ENCODE measurements at regions not wholly inside any gene's neighbourhood (a gene's known extent, or its start where the extent isn't known, plus 50 kb on each side); places are given as distances from the start of the nearest gene placed in this dataset.

DNA sequence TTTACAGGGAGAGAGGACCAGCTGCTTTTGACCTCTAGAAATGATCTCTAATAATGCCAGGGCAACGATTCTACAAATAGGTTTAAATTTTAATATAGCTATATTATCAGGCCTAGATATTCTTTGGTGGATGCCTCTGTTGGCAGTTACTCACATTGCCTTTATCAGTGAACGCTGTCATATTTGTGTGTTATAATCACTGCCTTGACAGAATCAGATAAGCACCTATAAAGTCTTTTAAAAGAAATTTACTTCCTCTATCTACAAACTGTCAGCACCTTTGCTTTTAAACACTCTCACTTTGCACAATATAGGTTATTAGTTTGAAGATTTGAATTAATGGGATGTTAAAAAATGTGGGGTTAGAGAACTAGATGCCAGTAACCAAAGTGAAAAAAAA lies 324.1 kb downstream of the ZIC1 start:
- DNase-seq: no peak
- Histone ChIP-seq H3K36me3 (replicated peaks; ENCODE audit: control insufficient read depth, insufficient read depth, low read length) (no peaks in the 10 kb centered on the region), H3K27me3 (ENCODE audit: control insufficient read depth, insufficient read depth, low read length) (no peaks in the 10 kb centered on the region), H3K4me3 (ENCODE audit: insufficient read depth, low read depth, low read length) (no peak overlapping the region)

DNA sequence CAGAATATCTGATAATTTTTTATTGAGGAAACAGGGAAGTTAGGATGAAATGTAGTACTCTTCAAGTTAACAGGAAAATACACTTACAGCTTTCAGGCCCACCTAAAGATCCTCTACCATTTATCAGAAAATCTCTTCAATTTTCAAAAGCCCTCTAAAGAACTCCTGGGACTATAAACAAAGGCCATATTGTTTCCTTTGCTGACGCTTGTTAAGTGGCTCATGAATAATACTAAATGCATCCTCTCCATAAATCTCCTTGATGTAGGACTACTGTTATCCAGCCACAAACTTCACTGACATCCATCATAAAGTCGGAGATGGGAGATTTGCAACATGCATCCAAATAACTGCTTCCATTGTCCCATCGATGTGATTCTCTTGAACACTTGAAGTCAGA lies 326.5 kb downstream of the ZIC1 start:
- DNase-seq: no peak
- Histone ChIP-seq H3K27me3 (ENCODE audit: control insufficient read depth, insufficient read depth, low read length) (no peaks in the 10 kb centered on the region), H3K36me3 (replicated peaks; ENCODE audit: control insufficient read depth, insufficient read depth, low read length) (no peaks in the 10 kb centered on the region), H3K4me3 (ENCODE audit: insufficient read depth, low read depth, low read length) (no peak overlapping the region)

DNA sequence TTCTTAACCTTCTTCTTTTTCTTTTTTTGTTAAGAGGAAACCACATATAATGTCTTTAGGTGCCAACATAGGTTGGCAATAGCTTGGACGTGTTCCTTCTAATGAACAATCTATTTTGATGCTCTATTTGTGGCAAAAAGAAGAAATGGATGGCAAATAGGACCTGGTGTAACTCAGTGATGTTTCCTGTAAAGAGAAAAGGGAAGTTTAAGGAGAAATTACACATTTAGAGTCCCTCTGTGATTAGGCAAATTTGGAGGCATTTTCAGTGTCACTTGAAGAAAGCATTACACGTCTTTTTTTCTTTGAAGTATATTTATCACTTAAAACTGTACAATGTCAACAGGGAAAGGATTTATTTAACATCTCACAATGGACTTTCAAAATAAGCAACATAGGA lies 327.1 kb downstream of the ZIC1 start:
- Histone ChIP-seq H3K27me3 (ENCODE audit: control insufficient read depth, insufficient read depth, low read length) (no peaks in the 10 kb centered on the region), H3K36me3 (replicated peaks; ENCODE audit: control insufficient read depth, insufficient read depth, low read length) (no peaks in the 10 kb centered on the region), H3K4me3 (ENCODE audit: insufficient read depth, low read depth, low read length) (no peak overlapping the region)
- no peak for DNase-seq

DNA sequence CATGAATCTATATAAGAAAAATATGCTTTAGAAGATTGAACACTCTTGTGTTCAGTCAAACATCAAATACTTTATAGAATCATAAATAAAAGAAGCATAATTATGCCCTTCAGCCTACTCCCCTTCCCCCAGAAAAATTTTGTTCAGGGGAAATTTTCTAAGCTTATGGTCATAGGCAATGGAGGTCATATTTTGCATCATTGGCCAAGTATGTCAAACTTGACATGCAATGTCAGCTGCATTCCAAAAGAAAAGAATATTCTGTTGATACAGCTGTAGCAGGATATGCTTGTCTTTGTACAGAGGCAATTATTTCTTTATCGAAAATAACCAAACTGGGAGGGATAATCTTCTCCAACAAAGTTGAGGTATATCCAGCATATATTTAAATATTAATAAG lies 328.2 kb downstream of the ZIC1 start:
- no peaks in the 10 kb centered on the region for H3K27me3 ChIP-seq (ENCODE audit: control insufficient read depth, insufficient read depth, low read length)
- H3K4me3 ChIP-seq (ENCODE audit: insufficient read depth, low read depth, low read length): no peak overlapping the region
- H3K36me3 ChIP-seq (replicated peaks; ENCODE audit: control insufficient read depth, insufficient read depth, low read length): no peaks in the 10 kb centered on the region
- DNase-seq: no peak

DNA sequence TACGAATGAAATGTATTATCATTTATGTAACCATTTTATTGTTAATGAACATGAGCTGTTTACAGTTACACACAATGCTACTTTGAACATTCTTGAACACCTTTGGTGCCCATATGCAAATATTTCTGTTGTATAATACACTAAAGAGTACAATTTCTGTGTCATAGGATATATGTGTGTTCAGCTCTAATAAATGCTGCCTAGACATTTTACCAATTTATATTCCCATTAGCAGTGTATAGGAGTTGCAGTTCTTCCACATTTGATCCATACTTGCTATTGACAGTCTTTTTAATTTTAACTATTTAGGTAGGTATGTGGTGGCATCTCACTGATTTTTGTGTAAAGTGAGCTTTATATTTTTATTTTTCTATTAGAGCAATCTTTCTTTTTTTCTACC lies 331.8 kb downstream of the ZIC1 start:
- DNase-seq: no peak
- Histone ChIP-seq H3K27me3 (ENCODE audit: control insufficient read depth, insufficient read depth, low read length) (no peaks in the 10 kb centered on the region), H3K36me3 (replicated peaks; ENCODE audit: control insufficient read depth, insufficient read depth, low read length) (no peaks in the 10 kb centered on the region), H3K4me3 (ENCODE audit: insufficient read depth, low read depth, low read length) (no peak overlapping the region)

DNA sequence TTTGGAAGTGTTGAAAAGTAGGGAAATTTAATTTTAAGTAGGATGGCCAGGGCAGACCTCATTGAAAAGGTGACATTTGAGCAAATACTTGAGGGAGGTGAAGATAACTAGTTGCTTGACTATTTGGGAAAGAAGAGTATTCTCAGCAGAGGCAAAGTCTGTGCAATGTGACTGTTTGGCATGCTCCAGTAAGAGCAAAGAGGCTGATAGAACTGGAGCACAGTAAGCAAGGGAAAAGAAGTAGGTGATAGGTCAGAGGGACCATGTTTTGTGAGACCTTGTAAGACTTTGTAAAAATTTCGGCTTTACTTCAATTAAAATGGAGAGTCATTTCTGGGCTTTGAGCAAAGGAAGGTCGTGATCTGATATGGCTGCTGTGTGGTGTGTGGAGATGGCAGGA lies 335.8 kb downstream of the ZIC1 start:
- Histone ChIP-seq H3K27me3 (ENCODE audit: control insufficient read depth, insufficient read depth, low read length) (no peaks in the 10 kb centered on the region), H3K36me3 (replicated peaks; ENCODE audit: control insufficient read depth, insufficient read depth, low read length) (no peaks in the 10 kb centered on the region), H3K4me3 (ENCODE audit: insufficient read depth, low read depth, low read length) (no peak overlapping the region)
- no peak for DNase-seq

- no peak for DNase-seq
- H3K36me3 ChIP-seq (replicated peaks; ENCODE audit: control insufficient read depth, insufficient read depth, low read length): no peaks in the 10 kb centered on the region
- no peaks in the 10 kb centered on the region for H3K27me3 ChIP-seq (ENCODE audit: control insufficient read depth, insufficient read depth, low read length)
- no peak overlapping the region for H3K4me3 ChIP-seq (ENCODE audit: insufficient read depth, low read depth, low read length)
Measured at GRCh38 chr3:147755310-147755709, 346.1 kb downstream of the ZIC1 start.

- no peaks in the 10 kb centered on the region for H3K36me3 ChIP-seq (replicated peaks; ENCODE audit: control insufficient read depth, insufficient read depth, low read length)
- H3K4me3 ChIP-seq (ENCODE audit: insufficient read depth, low read depth, low read length): no peak overlapping the region
- H3K27me3 ChIP-seq (ENCODE audit: control insufficient read depth, insufficient read depth, low read length): no peaks in the 10 kb centered on the region
- DNase-seq: no peak
Measured at GRCh38 chr3:147756476-147756875, 347.3 kb downstream of the ZIC1 start.

DNA sequence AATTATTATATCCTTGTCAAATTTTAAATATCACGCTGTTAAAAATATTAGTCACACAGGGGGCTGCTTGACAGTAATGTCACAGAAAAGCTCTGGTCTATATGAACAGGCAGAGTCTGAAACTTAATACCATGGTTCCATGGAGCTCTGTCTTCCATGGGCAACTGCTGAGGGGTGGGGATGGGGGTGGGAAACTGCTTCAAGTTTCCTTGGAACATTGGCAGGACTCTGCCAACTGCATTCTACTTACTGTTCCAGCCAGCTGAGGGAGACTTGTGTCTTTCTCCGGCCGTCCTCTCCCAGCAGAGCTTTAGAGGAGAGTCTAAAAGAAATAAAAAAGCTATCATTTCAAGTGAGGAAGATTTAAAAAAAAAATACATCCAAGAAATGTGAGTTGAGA lies 348.7 kb downstream of the ZIC1 start:
- no peak overlapping the region for H3K4me3 ChIP-seq (ENCODE audit: insufficient read depth, low read depth, low read length)
- no peak for DNase-seq
- H3K27me3 ChIP-seq (ENCODE audit: control insufficient read depth, insufficient read depth, low read length): no peaks in the 10 kb centered on the region
- no peaks in the 10 kb centered on the region for H3K36me3 ChIP-seq (replicated peaks; ENCODE audit: control insufficient read depth, insufficient read depth, low read length)

- Histone ChIP-seq H3K27me3 (ENCODE audit: control insufficient read depth, insufficient read depth, low read length) (no peaks in the 10 kb centered on the region), H3K4me3 (ENCODE audit: insufficient read depth, low read depth, low read length) (no peak overlapping the region), H3K36me3 (replicated peaks; ENCODE audit: control insufficient read depth, insufficient read depth, low read length) (no peaks in the 10 kb centered on the region)
- DNase-seq: no peak
Measured at GRCh38 chr3:147758771-147759170, 349.6 kb downstream of the ZIC1 start.

DNA sequence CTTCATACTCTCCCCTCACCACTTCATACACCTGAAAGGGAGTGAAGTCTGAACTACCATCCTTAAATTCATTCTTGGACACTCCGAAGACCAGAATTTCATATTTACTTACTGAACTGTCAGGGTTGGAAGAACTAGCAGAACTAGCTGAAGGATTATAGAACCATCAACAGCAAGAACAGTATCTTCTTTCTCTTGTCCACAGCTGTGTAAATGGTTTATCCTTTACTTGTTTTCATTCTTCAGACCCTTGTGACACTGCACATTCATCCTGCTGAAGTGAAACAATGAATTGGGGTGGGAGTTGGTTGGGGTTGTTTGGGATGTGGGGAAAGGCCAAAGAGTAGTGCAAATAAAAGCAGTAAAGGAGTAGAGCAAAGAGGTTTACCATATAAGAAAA lies 350.9 kb downstream of the ZIC1 start:
- H3K4me3 ChIP-seq (ENCODE audit: insufficient read depth, low read depth, low read length): no peak overlapping the region
- DNase-seq: no peak

GRCh38 chr3:147760941-147761340 lies 351.8 kb downstream of the ZIC1 start:
- no peaks in the 10 kb centered on the region for H3K36me3 ChIP-seq (replicated peaks; ENCODE audit: control insufficient read depth, insufficient read depth, low read length)
- DNase-seq: no peak
- no peak overlapping the region for H3K4me3 ChIP-seq (ENCODE audit: insufficient read depth, low read depth, low read length)
- H3K27me3 ChIP-seq (ENCODE audit: control insufficient read depth, insufficient read depth, low read length): no peaks in the 10 kb centered on the region

More for the DNA sequence above, 350.9 kb downstream of the ZIC1 start:
- Histone ChIP-seq H3K27me3 (ENCODE audit: control insufficient read depth, insufficient read depth, low read length) (no peaks in the 10 kb centered on the region), H3K36me3 (replicated peaks; ENCODE audit: control insufficient read depth, insufficient read depth, low read length) (no peaks in the 10 kb centered on the region)

- Histone ChIP-seq H3K27me3 (ENCODE audit: control insufficient read depth, insufficient read depth, low read length) (no peaks in the 10 kb centered on the region), H3K4me3 (ENCODE audit: insufficient read depth, low read depth, low read length) (no peak overlapping the region), H3K36me3 (replicated peaks; ENCODE audit: control insufficient read depth, insufficient read depth, low read length) (no peaks in the 10 kb centered on the region)
- no peak for DNase-seq
Measured at GRCh38 chr3:147773116-147773630, 364.0 kb downstream of the ZIC1 start.

DNA sequence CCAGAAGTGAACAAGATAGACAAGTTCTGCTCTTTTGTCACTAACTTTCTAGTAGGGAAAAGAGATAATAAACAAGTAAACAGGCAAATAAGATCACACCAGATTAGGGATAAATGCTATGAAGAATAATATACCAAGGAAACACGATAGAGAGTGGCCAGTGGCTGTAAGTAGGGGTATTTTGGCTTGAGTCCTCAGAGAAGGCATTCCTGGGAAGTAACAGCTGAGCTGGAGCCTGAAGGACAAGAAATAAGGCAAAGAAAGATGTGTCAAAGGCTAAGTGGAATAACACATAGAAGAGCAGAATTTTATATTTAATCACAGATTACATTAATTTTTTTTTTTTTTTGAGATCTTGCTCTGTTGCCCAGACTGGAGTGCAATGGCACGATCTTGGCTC lies 366.2 kb downstream of the ZIC1 start:
- Histone ChIP-seq H3K4me3 (ENCODE audit: insufficient read depth, low read depth, low read length) (no peak overlapping the region), H3K36me3 (replicated peaks; ENCODE audit: control insufficient read depth, insufficient read depth, low read length) (no peaks in the 10 kb centered on the region), H3K27me3 (ENCODE audit: control insufficient read depth, insufficient read depth, low read length) (no peaks in the 10 kb centered on the region)
- no peak for DNase-seq

DNA sequence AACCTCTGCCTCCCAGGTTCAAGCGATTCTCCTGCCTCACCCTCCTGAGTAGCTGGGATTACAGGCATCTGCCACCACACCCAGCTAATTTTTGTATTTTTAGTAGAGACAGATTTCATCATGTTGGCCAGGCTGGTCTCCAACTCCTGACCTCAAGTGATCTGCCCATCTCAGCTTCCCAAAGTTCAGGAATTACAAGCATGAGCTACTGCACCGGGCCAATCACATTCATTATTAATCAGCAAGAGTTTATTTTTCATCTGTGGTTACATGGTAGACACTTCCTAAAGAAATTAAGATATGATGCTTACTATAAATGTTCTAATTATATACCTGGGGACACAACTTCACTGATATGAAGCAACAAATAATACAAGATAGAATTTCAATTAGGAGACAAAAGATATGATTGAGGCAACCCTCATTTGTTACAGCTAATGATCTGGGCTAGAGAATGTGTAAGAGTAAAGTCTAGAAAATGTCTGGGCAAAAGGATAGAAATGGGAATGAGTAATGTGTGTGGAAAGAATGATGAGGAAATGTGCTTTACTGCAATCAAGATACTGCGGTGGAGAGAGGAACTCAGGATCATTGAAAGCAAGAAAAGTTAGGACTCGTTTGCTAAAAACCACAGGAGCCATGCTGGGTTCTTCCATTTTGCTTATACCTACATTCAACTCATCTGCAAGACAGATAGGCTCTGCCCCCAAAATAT lies 366.8 kb downstream of the ZIC1 start:
- Histone ChIP-seq H3K4me3 (ENCODE audit: insufficient read depth, low read depth, low read length) (no peak overlapping the region), H3K36me3 (replicated peaks; ENCODE audit: control insufficient read depth, insufficient read depth, low read length) (no peaks in the 10 kb centered on the region), H3K27me3 (ENCODE audit: control insufficient read depth, insufficient read depth, low read length) (no peaks in the 10 kb centered on the region)
- DNase-seq: no peak

GRCh38 chr3:147793841-147794240 lies 384.7 kb downstream of the ZIC1 start:
- Histone ChIP-seq H3K36me3 (replicated peaks; ENCODE audit: control insufficient read depth, insufficient read depth, low read length) (no peaks in the 10 kb centered on the region), H3K4me3 (ENCODE audit: insufficient read depth, low read depth, low read length) (no peak overlapping the region), H3K27me3 (ENCODE audit: control insufficient read depth, insufficient read depth, low read length) (no peaks in the 10 kb centered on the region)
- DNase-seq: no peak

Data from H7 (cell line).